ENCODE measurements at regions not wholly inside any gene's neighbourhood (a gene's known extent, or its start where the extent isn't known, plus 50 kb on each side); places are given as distances from the start of the nearest gene placed in this dataset.

- DNase-seq (ENCODE audit: low read depth, low spot score): no peak
- H3K27ac ChIP-seq: no peak overlapping the region
Measured at GRCh38 chr7:118061386-118061785, 122.6 kb upstream of the LSM8 start.

- H3K27ac ChIP-seq: peak overlapping the region; percentile 82
- peak; percentile 81 for DNase-seq (ENCODE audit: low read depth, low spot score)
Measured at GRCh38 chr7:118072893-118073674, 110.9 kb upstream of the LSM8 start.

GRCh38 chr7:118075936-118076335, 108.0 kb upstream of the LSM8 start:
- peak overlapping the region; percentile 23 for H3K27ac ChIP-seq
- DNase-seq (ENCODE audit: low read depth, low spot score): no peak

- no peak for DNase-seq (ENCODE audit: low read depth, low spot score)
- H3K27ac ChIP-seq: peak overlapping the region; percentile 23
Measured at GRCh38 chr7:118076564-118076963, 107.4 kb upstream of the LSM8 start.

GRCh38 chr7:118078015-118078414, 105.9 kb upstream of the LSM8 start:
- peak overlapping the region; percentile 76 for H3K27ac ChIP-seq
- DNase-seq (ENCODE audit: low read depth, low spot score): no peak

GRCh38 chr7:118079369-118079768, 104.6 kb upstream of the LSM8 start:
- H3K27ac ChIP-seq: peak overlapping the region; percentile 76
- no peak for DNase-seq (ENCODE audit: low read depth, low spot score)

GRCh38 chr7:118080947-118081346, 103.0 kb upstream of the LSM8 start:
- peak; percentile 96 for DNase-seq (ENCODE audit: low read depth, low spot score)

GRCh38 chr7:118082506-118082905, 101.5 kb upstream of the LSM8 start:
- no peak for DNase-seq (ENCODE audit: low read depth, low spot score)
- no peak overlapping the region for H3K27ac ChIP-seq

More at GRCh38 chr7:118080947-118081346, 103.0 kb upstream of the LSM8 start:
- H3K27ac ChIP-seq: peak overlapping the region; percentile 76

GRCh38 chr7:118085000-118085399, 99.0 kb upstream of the LSM8 start:
- no peak overlapping the region for H3K27ac ChIP-seq
- no peak for DNase-seq (ENCODE audit: low read depth, low spot score)

GRCh38 chr7:118087126-118087525, 96.8 kb upstream of the LSM8 start:
- no peak overlapping the region for H3K27ac ChIP-seq
- no peak for DNase-seq (ENCODE audit: low read depth, low spot score)

- H3K27ac ChIP-seq: no peak overlapping the region
- no peak for DNase-seq (ENCODE audit: low read depth, low spot score)
Measured at GRCh38 chr7:118094044-118094443, 89.9 kb upstream of the LSM8 start.

GRCh38 chr7:118104812-118105441, 79.0 kb upstream of the LSM8 start:
- H3K27ac ChIP-seq: no peak overlapping the region
- DNase-seq (ENCODE audit: low read depth, low spot score): no peak

- DNase-seq (ENCODE audit: low read depth, low spot score): peak; percentile 69
- no peak overlapping the region for H3K27ac ChIP-seq
Measured at GRCh38 chr7:118109607-118110006, 74.4 kb upstream of the LSM8 start.

- no peak overlapping the region for H3K27ac ChIP-seq
- DNase-seq (ENCODE audit: low read depth, low spot score): no peak
Measured at GRCh38 chr7:118110178-118110925, 73.6 kb upstream of the LSM8 start.

GRCh38 chr7:118111347-118111746, 72.6 kb upstream of the LSM8 start:
- no peak overlapping the region for H3K27ac ChIP-seq
- no peak for DNase-seq (ENCODE audit: low read depth, low spot score)

GRCh38 chr7:118114175-118114574, 69.8 kb upstream of the LSM8 start:
- H3K27ac ChIP-seq: no peak overlapping the region
- DNase-seq (ENCODE audit: low read depth, low spot score): no peak

GRCh38 chr7:118129041-118129795, 54.7 kb upstream of the LSM8 start:
- DNase-seq (ENCODE audit: low read depth, low spot score): no peak
- no peak overlapping the region for H3K27ac ChIP-seq

- no peak for DNase-seq (ENCODE audit: low read depth, low spot score)
Measured at GRCh38 chr7:118132764-118133163, 51.2 kb upstream of the LSM8 start.

More at GRCh38 chr7:118132764-118133163, 51.2 kb upstream of the LSM8 start:
- H3K27ac ChIP-seq: no peak overlapping the region

All from epithelial cell of prostate (primary cell).